GM19438 (cell line): ENCODE measurements at regions not wholly inside any gene's neighbourhood (a gene's known extent, or its start where the extent isn't known, plus 50 kb on each side); places are given as distances from the start of the nearest gene placed in this dataset.

Experiments used
- ATAC-seq: cut with Tn5 transposase; IDR thresholded peaks from one replicate; pipeline ENCODE4 v1.9.1; 2021; ENCODE audit warnings: low read depth; ENCODE audit not compliant: unreplicated experiment

DNA sequence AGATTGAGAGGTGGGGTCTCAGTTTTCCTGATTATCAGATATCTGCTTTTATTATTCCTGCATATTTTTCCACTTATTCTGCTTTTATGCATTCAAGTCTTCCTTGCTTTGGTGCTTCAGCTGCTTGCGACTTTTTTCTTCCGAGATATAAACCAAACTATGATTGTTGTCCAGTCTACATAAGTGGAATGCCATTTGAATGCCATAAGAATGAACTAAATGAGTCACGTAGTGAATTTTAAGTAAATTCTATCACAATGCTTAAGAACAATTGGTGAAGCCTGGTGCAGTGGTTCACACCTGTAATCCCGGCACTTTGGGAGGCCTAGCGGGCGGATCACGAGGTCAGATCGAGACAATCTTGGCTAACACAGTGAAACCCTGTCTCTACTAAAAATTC lies 189.1 kb downstream of the PCDH18 start:
- ATAC-seq, result no peak

DNA sequence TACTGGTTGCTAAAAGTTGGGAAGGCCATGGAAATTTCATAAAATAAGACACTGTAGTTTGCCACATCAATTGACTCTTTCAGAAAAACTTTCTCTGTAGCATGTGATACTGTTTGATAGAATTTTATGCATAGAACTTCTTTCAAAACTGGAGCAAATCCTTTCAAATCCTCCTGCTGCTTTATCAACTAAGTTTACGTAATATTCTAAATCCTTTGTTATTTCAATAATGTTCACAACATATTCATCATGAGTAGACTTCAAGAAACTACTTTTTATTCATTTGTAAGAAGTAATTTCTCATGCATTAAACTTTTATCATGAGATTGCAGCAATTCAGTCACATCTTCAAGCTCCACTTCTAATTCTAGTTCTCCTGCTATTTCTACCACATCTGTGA lies 199.3 kb downstream of the PCDH18 start:
- ATAC-seq, result no peak

DNA sequence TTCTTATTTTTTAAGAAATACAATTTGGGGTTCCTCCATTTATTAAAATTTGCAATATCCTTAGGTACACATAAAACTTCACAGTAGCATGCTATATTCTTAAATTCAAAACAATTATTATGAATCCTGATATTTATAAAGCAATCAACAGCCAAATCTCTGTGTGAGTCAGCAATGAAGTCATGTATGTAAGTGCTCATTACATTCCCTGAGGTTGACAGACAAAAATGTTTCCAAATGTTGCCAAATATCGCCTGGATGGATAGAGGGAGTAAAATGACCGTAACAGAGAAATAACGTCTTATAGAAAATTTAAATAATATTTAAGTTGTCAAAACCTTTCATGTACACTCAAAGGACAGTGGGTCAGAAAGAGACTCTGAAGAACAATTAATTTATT lies 220.0 kb downstream of the PCDH18 start:
- ATAC-seq, result no peak

DNA sequence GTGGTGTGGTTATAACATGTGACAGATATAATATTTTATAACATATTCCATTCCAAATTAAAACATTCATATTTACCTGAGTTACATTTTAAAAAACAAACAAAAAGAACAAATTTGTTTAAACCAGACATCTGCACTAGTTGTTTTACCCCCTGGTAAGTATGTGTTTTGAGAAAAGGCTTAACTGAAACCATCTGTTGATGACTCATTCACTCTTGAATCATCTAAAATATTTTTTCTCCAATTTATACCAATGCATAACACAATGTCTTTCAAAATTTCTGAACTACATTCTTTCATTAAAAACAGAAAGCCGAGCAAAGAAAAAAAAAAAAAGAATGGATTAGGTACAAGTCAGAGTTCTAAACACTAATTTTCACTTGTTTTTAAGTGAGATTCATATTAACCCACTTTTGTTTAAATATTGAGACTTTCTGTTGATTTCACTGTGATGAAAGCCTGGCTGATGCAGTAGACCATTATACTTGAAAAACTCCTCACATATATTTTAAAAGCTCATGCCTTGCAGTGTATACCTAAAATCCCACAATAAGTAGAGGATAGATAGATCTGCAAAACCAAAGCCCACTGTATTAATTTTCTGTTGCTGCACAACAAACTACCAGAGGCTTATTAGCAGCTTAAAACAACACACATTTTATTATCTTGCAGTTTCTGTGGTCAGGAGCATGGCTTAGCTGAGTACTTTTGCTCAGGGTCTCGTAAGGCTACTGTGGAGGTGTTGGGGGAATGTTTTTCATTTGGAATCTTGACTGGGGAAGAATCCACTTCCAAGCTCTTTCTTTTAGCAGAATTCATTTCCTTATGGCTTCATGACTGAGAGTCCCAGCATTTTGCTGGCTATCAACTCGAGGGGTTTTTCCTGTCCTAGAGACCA lies 221.5 kb downstream of the PCDH18 start:
- ATAC-seq, result no peak

DNA sequence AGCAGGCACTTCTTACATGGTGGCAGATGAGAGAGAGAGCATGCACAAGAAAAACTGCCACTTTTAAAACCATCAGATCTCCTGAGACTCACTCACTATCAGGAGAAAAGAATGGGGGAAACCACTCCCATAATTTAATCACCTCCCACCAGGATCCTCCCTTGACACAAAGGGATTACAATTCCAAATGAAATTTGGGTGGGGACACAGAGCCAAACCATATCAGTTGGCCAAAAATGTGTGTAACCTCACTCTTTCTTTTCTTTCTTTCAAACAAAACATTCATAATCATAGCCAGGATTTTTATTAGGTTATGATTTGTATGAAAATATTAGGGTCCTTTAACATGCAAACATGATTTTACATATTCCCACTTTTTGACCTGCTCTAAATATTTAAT lies 222.1 kb downstream of the PCDH18 start:
- ATAC-seq, result no peak

DNA sequence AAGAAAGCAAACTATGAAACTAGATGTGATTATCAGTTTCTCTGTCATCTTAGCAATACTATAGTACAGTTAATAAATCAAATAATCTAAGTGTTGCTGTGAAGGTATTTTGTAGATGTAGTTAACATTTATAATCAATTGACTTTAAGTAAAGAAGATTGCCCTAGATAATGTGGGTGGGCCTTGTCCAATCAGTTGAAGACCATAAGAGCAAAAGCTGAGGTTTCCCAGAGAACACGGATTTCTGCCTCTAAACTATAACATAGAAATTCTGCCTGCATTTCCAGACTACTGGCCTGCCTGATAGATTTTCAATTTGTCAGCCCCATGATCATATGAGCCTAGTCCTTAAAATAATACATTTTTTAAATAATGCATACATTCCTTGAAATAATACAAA lies 222.9 kb downstream of the PCDH18 start:
- ATAC-seq, result no peak

DNA sequence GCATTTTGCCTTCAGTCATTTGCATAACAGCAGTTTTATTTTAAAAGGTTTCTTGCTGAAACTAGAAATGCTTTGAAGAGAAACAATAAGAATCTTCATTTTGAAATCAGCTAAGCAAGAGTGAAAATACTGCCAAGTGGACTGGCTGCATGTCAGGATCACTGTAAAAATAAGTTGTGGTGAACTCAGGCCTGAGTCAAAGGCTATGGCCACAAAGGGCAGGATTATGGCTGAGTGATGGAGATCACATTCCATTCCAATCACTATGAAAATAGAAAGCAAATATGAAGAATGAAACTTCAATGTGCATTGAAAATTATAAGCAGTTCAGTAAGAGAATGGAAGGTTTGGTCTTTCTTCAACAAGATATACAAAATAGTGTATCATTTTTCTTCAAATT lies 224.5 kb downstream of the PCDH18 start:
- ATAC-seq, result no peak

DNA sequence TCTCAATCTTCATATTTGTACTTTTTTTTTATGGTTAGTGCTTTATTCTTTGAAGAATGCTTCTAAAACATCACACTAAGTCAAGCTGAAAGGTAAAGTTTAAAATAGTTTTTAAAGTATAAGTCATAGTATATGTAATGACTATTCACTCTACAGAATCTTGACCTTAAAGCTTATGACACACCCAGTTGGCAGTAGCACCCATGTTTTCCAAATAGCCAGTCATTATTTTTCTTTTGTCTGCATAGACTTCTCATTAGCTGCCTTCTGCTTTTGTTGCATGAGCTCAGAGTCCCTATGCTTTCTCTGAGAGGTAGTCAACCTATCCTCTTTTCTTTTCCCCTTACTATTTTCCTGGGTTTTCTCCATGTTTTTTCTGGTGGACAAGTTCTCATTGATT lies 231.5 kb downstream of the PCDH18 start:
- ATAC-seq, result no peak

DNA sequence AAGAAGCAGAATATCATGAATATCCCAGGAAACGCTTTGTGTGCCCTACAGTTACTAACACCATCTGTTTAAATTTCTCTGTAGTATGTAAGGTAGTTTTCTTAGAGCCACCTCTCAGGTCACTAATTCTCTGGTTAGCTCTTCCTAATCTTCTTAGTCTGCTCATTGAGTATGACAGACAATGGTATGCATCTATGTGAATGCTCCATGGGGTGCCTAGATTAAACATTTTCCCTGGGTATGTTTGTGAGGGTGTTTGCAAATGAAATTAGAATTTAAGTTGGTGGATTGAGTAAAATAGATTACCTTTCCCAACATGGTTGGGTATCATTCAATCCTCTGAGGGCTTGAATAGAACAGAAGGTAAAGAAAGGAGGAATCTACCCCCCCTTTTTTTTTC lies 233.0 kb downstream of the PCDH18 start:
- ATAC-seq, result no peak

DNA sequence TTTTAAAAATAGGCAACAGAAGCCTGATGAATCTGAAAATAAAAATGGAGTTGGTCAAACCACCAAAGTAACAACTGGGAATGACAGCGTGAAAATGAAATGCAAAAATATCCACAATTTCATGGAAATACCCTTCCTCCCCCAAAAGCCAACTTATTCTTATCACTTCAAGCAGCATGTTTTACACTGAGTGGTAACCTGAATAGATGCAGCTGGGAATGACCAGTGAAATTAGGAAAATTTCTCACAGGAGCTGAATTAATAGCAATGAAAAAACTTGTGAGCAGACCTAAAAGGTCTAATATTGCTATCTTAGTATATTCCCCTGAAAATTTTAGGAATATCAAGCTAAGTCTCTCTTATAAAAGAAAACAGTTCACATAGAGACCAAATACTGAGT lies 239.0 kb downstream of the PCDH18 start:
- no peak for ATAC-seq

DNA sequence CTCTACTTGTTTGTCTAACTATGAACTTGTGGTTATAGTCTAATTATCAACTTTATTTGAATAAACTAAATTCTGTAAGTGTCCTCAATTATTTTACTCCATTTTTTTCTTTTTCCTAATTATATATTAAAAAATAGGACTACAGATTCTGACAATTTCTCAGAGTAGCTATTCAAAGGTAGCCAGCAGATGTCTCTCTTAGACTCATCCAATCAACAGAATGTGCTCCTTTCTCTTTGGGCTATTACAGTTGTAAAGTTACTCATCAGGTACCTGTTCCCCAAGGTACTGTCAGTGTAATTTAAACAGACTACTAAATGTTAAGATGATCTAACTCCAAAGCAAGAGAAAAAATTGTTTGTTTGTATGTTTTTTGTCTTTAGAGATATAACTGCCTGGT lies 248.6 kb downstream of the PCDH18 start:
- ATAC-seq, result no peak

DNA sequence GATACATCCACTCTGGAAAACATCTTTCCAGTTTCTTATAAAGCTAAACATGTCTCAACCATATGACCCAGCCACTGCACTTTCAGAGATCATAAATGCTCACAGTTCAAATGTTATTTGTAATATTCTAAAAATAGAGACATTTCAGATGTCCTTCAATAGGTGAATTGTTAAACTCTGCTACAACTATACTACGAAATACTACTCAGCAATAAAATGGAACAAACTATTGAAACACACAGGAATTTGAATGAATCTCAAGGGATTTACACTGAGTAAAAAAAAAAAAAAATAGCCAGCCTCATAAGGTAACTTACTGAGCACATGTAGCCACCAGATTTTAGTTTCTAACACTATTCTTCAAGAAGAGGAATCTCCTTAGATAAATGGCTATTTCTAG lies 253.9 kb downstream of the PCDH18 start:
- ATAC-seq, result no peak

DNA sequence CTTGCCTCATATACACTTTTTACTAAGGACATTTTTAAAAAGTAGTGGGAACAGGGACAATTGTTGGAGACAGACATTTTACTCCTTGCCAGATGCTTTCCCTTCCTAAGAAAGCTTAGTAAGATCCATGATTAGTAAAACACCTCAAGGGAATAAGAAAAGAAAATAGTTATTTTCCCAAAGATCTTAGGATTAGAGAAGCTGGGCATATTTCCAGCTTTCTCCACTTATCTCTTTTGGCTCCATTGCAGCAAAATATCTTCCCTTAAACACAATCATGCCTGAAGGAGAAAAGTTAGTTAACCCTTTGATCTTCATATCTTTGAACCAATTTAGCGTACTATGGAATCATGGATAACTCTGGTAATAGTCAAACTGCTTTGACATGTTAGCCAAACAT lies 257.9 kb downstream of the PCDH18 start:
- ATAC-seq, result no peak

DNA sequence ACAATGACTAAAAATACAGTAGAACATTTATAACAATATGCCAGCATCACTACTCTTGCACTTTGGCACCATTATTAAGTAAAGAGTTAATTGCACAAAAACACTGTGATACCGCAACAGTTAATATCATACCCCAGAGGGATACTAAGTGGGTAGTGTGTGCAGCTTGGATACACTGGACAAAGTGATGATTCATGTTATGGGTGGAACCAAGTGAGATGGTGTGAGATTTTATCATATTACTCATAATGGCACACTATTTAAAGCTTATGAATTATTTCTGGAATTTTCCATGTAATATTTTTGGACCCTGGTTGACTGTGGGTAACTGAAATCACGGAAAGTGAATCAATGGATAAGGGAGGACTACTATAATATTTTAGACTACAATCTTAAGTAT lies 265.3 kb downstream of the PCDH18 start:
- ATAC-seq, result no peak

DNA sequence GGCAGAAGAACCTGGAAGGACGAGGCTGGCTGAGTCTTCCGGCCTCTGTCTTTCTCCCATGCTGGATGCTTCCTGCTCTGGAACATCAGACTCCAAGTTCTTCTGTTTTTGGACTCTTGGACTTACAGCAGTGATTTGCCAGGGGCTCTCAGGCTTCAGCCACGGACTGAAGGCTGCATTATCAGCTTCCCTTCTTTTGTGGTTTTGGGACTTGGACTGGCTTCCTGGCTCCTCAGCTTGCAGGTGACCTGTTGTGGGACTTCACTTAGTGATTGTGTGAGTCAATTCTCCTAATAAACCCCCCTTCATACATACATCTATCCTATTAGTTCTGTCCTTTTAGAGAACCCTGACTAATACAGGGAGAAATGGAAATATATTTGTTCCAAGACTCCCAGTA lies 265.8 kb downstream of the PCDH18 start:
- no peak for ATAC-seq

DNA sequence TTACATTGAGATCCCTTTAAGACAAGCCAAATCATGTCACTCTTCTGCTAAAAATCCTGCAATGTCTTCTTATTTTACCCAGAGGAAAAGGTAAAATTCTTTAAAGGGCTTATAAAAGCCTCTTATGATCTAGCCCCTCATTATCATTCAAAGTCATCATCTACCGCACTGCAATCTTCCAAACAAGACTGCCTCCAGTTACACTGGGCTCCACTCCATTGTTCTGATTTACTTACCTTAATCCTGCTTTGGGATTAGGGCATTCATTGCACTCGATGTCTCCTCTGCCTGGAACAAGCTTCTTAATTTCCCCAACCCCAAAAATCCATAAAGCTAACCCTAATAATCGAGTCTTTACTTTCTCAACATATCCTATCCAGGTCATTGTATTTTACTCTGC lies 269.1 kb downstream of the PCDH18 start:
- no peak for ATAC-seq

DNA sequence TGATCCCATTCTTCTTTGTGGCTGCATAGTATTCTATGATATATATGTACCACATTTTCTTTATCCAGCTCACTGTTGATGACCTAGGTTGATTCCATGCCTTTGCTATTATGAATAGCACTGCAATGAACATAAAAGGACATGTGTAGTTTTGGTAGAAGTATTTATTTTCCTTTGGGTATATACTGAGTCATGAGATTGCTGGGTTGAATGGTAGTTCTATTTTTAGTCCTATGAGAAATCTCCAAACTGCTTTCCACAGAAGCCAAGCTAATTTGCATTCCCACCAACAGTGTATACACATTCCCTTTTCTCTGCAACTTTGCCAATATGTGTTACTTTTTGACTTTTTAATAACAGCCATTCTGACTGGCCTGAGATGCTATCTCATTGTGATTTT lies 278.3 kb downstream of the PCDH18 start:
- no peak for ATAC-seq

DNA sequence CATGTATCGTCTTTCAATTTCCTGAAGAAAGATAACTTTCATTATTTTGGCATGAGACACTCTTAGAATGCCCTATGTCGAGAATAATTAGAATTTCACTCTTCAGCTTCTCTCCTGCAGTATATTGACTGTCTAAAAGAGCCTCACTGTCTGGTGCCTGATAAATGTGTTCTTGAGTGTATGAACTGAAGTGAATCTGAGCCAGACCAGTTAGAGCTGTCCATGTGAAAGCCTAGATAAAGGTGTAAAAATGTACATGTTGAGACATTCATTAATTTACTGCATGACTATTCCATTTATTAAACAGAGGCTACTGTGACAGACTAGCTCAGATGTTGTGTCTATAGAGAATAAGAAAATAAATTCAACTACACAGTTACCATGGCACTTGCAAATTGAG lies 283.2 kb downstream of the PCDH18 start:
- ATAC-seq, result no peak

DNA sequence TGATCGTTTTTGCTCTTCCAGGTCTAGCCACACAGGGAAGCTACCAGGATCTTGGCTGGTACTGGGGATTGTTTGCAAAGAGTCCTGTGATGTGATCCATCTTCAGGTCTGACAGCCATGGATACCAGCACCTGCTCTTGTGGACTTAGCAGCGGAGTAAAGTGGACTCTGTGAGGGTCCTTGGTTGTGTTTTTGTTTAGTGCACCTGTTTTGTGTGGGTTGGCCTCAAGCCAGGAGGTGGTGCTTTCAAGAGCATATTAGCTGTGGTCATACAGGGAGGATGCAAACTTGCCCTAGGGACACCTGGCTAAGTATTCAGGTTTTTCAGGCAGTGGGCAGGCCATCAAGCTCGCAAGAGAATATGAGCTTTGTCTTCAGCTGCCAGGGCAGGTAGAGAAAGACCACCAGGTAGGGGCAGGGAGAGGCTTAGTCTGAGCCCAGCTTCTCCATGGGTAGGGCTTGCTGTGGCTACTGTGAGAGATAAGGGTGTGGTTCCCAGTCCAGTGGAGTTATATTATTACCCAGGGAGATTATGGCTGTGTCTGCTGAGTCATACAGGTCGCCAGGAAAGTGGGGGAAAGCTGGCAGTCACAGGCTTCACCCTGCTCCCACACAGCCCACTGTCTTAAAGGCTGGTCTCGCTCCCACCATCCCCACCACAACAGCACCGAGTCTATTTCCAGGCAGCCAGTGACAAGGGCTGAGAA lies 293.7 kb downstream of the PCDH18 start:
- no peak for ATAC-seq

DNA sequence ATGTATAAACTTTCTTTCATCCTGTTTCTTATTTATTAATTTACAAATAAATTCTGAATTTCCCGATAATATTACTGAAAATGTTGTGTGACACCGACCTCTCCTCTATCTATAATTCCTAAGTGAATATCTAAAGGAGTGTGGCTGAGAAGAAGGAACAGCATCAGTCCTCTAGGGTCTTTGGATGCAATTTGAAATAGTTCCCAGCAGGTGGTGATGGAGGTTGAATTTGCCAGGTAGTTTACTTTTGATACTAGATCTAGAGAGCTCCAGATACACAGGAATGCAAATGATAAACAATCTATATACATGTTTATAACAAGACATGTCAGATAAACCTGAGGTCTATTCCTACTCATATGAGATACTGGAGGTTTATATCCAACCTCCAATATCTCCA lies 305.4 kb downstream of the PCDH18 start:
- ATAC-seq, result no peak

DNA sequence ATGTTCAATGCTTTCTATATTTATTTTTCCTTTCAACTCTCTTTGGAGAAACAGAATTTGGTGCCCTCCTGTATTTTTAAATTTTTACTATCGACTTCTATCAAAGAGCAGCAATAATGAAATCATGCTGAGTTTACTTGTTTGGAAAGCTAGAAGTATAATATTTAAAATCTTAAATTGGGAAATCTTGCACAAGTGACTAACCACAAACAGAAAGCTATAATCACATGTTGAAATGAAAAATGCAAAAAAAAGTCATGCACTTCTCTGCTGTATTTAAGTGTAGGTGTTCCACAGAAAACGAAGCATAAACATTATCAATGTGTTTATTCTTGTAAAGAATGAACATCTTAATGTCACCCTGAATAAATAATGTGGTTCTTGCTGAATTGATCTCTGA lies 306.1 kb downstream of the PCDH18 start:
- ATAC-seq, result no peak
